ENCODE measurements at regions not wholly inside any gene's neighbourhood (a gene's known extent, or its start where the extent isn't known, plus 50 kb on each side); places are given as distances from the start of the nearest gene placed in this dataset.
"Not testable (repeated sequence)": the region's sequence is repeated elsewhere in the genome, so short reads cannot be mapped to it uniquely, and the experiment has no call there.

DNA sequence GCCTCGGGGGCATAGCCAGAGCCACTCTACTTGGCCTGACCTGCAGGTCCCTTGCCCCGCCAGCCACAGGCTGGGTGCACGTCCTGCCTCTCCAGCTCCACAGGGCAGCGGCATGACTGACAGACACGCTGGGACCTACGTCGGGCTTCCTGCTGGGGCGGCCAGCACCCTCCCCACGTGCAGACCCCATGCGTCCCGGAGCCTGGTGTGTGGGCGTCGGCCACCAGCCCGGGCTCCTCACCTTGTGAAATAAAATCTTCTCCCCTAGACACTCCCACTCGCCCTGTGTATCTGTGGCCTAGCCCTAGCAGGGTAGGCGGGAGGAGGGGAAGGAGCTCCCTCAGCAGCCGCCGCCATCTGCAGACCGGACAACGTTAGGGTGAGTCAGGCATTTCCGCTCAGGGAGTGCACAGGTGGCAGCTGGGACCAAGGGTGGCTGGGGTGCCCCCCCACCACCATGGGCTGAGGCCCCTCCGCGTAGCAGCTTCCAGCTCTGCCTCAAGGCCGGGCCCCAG is 119.5 kb downstream of the IGLL1 start:
- DNase-seq = peak; percentile 63

DNA sequence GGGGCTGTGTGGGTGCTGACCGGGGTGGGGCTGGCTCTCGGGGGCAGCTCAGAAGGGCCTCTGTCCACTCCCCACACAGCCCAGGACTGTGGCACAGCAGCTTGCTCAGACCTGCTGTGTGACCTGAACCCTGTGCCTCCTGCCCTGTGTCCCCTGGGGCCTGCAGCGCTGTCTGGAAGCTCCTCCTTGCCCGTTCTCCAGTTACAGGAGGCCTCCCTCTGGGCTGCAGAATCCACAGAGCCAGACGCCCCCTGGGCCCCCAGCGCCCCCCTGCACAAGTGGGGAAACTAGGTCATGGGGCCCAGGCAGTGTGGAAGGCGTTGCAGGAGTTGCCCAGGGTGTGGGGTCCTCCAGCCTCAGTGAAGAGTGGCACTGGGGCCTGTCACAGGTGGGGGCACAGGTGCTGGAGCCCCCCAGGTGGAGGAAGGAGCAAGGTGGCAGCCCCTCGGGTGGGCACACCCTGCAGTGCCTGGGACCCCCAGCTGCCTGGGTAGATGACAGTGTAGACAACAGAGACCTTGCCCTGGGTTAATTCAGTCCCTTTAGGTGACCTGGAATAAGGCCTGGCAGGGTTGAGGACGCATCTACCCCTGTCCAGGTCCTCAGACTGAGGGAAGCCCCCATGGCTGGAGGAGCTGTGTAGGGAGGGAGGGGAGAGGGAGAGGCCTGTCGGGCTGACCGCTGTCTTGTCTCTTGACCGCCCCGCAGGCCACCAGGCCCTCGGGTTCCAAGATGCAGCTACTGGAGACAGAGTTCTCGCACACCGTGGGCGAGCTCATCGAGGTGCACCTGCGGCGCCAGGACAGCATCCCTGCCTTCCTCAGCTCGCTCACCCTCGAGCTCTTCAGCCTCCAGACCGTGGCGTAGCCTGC is 120.2 kb downstream of the IGLL1 start:
- peak; percentile 18 for DNase-seq

DNA sequence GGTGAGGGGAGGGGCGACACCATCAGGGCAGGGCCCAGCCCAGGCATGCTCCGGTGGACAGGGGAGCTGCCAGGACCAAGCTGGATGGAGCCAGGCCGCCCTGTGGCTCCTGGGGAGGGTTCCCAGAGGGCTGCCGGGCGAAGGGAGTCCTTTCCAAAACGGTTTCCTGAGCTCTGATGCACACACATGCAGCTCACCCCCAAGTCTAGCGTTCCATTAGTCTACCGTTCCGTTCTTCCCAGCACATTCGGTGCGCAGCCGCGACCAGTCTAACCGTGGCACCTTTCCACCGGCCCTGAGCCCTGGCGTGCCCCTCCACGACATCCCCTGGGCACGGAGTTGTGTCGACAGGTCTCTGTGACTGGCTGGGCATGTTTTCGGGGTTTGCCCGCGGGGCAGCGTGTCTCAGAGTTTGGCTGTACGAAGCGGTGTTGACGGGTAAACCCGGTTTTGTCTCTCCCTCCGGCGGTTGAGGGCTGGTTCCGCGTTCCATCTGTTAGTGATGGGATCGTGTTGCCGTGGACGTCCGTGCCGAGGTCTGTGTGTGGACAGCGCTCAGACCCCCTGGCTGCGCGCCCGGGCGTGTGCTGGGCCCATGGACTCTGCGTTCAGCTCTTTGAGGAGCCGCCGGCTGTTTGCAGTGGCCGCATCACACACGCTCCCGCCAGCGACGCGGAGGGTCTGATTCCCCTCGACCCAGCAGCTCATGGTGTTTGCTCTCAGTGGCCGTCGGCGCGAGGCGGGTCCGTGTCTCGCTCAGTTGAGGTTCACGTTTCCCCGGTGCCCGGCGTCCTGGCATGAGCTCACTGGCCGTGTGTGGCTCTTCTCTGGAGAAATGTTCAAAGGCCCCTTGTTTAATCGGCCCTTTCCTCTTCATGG is 121.2 kb downstream of the IGLL1 start:
- peak; percentile 29 for DNase-seq

DNA sequence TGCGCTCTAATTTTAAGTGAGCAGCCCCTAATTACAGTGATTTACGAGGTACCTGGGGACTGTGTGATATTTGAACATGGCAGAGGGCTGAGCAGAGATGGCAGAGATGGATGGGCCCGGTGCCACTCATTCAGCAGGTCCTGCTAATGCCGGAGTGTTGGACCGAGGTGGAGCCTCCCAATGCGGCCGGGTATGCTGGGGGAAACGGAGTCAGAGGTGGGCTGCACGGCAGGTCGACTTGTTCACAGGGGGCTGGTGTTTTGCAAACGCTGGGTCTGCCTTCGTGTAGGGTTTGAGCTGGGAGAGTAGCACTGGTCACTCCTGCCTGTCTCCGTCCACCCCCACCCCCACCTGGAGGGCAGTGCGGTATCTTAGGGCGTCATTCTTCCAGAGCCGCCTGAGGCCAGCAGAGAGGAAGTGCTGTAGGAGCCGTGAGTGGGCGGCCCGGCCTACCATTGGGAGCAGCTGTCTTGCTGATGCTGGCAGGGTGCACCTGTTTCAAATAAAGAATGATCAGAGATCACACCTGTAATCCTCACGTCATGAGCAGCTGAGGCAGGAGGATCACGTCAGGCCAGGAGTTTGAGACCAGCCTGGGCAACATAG is 122.6 kb downstream of the IGLL1 start:
- DNase-seq = peak; percentile 32

DNA sequence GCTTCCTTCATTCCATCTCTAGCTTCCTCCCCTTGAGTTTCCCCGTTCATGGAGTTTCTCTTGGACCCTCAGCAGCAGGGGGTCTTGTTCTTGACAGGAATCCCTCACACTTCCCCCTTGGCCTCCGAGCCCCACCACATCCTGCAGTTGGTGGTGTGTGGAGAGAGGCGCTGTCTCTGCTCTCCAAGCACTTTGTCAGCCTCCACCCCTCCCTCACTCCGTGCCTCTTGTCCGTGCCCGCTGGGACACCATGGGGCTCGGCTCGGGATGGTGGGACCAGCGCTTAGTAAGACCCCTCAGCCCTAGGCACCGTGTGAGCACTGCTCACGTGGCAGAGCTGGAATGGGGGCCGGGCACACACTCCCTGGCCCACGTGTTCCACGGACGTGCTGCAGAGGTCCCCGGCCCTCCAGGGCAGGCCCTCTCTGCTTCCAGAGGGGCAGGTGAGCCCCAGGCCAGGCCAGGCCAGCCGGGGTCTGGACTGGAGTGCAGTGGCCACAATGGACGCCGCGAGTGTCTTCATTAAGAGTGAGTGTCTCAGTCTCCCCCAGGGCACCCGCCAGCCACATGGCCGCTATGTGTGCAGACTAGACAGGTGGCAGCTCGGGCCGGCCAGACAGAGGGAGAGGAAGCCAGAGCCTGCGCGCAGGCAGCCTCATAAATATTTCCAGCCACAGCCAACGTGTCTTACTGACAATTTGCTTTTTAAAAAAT is 123.3 kb downstream of the IGLL1 start:
- not testable (repeated sequence) for DNase-seq

DNA sequence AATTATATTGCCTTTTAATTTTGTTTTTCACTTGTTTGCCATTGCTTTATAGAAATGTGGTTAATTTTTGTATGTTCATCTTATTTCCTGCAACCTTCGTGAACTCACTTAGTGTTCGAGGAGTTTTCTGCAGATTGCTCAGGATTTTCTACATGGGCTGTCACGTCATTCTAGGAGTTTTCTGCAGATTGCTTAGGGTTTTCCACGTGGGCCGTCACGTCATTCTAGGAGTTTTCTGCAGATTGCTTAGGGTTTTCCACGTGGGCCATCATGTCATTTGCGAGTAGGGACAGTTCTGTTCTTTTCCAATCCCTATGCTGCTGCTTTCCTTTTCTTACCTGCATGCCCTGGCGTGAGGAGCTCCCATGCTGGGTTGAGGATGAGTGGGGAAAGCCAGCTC is 125.7 kb downstream of the IGLL1 start:
- DNase-seq = not testable (repeated sequence)

- DNase-seq = no peak
Measured at GRCh38 chr22:23453277-23453676, 126.8 kb downstream of the IGLL1 start.

- peak; percentile 7 for DNase-seq
Measured at GRCh38 chr22:23452231-23453010, 127.7 kb downstream of the IGLL1 start.

DNA sequence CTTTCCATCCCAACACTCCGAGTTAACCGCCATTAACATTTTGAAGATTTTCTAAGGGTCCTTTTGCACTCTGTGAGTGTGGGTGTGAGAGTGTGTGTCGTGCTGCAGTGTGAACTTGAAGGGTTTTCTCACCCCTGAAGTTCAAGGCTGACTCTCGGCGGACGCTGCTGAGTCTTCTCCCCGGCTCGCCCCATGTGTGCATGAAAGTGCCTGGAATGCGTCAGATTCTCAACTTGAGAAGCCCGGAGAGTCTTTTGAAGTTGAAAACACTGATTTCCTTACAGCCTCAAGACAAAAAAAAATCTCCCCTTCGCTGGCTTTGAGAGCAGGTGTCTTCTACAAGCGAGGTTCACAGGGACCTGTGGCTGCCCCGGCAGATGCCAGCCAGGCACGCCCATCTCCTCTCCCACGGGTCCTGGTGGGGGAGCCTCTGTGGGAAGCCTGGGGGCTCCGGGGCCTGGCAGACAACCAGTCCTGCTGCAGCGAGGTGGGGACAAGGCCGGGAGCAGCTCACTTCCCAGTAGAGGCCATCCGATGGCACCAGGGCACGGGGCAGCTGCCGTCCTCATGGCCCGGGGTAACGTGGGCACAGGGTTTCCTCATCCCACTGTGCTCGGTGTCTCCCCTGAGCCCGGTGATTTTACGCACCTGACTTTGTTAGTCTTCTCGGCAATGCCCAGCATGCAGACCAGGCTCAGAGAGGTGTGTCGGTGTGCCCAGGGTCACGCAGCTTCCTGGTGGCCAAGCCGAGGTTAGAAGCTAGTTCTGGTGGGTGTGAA is 128.4 kb downstream of the IGLL1 start:
- DNase-seq = peak; percentile 37

DNA sequence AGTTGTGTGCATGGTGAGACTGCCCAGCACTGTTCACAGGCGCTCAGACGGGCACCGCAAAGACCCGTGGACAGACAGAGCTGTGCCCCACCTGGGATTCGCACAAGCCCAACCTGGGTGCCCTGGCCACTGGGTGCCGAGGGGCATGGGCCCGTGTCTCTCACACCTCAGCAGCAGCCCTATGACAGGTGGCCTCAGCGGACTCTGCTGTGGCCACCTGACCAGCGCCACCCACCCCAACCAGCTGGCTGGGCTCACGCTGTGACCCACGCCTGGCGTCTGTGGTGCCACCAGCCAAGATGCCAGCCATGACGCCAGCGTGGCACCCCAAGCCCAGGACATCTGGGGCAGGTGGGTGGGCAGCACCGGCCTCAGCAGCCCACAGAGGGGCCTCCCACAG is 129.3 kb downstream of the IGLL1 start:
- not testable (repeated sequence) for DNase-seq

- DNase-seq = no peak
Measured at GRCh38 chr22:23450434-23450795, 129.7 kb downstream of the IGLL1 start.

GRCh38 chr22:23449748-23450433 is 130.2 kb downstream of the IGLL1 start:
- peak; percentile 10 for DNase-seq

DNA sequence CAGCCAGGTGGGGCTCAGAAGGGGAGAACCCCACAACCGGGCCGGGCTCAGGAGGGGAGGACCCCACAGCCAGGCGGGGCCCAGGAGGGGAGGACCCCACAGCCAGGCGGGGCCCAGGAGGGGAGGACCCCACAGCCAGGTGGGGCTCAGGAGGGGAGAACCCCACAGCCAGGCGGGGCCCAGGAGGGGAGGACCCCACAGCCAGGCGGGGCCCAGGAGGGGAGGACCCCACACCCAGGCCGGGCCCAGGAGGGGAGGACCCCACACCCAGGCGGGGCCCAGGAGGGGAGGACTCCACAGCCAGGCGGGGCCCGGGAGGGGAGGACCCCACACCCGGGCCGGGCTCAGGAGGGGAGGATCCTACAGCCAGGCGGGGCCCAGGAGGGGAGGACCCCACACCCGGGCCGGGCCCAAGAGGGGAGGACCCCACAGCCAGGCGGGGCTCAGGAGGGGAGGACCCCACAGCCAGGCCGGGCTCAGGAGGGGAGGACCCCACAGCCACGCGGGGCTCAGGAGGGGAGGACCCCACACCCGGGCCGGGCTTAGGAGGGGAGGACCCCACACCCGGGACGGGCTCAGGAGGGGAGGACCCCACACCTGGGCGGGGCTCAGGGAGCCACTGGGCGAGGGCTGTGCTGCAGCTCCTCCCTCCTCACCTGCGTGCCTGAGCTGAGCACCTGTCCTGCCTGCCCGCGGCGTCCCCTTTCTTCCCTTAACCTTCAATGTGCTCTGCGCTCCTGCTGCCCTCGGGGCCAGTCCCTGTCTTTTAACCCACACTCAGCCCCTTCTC is 131.4 kb downstream of the IGLL1 start:
- not testable (repeated sequence) for DNase-seq

- no peak for DNase-seq
Measured at GRCh38 chr22:23446796-23447350, 133.2 kb downstream of the IGLL1 start.

DNA sequence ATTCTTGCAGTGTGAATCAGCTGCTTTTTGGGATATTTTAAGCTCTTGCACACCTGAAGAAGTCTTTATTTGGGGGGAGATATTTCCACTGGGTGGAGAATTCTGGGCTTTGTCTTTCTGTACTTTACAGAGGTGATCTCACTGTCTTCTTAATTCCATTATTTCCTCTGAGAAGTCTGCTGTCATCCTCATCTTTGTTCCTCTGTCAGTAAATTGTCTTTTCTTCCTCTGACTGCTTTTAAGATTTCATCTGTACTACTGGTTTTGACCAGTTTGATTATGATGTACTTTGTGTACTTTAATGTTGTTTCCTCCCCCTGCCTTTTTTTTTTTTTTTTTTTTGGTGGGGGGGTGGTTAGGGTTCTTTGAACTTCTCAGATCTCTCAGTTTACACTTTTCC is 133.9 kb downstream of the IGLL1 start:
- DNase-seq = not testable (repeated sequence)

- DNase-seq = not testable (repeated sequence)
Measured at GRCh38 chr22:23443905-23444304, 136.2 kb downstream of the IGLL1 start.

DNA sequence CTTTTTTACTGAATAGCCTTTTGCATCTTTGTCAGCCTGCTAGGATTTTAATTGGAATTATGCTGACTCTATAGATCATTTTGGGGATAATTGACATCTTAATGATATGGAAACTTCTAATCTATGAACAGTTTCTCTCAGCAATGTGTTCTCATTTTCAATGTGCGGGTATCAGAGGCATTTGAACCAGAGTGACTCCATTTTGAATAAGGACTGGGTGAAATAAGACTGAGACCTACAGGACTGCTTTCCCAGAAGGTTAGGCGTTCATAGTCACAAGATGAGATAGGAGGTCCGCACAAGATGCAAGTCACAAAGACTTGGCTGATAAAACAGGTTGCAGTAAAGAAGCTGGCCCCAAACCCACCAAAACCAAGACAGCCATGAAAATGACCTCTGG is 140.5 kb downstream of the IGLL1 start:
- DNase-seq = not testable (repeated sequence)

DNA sequence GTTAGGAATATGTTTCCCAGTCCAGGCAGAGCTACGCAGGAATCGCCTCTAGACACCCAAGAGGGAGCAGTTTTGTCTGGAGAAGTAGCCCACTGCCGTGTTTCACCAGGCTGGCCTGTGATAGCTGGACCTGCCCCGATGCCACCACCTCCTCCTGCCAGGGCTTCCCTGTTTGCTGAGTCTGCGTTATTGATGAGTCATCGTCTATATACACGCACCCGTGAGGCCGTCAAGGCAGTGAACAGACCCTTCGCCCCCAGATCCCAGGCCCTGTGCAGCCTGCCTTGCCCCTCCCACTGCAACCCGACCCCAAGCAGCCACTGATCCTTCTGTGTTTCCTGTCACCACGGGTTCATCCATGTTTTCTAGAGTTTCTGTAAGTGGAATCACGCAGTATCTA is 141.9 kb downstream of the IGLL1 start:
- no peak for DNase-seq

DNA sequence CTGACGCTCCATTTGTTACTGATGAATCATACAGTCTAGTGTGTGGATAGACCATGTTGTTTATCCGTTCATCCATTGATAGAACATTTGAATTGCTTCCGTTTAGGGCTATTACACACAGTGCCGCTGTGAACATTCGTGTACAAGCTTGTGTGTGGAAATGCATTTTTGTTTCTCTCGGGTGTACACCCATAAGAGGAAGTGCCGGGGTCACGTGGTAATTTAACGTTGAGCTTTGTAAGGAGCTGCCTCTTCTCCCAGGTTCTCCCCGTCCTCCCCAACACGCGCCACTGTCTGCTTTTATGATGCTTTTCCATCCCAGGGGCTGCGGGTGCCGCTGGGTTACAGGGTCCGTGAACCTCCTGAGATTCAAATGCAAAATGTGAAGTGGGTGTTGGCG is 142.3 kb downstream of the IGLL1 start:
- DNase-seq = no peak
